RCC 7860 (cell line): ENCODE measurements at regions not wholly inside any gene's neighbourhood (a gene's known extent, or its start where the extent isn't known, plus 50 kb on each side); places are given as distances from the start of the nearest gene placed in this dataset.
"Not testable (repeated sequence)": the region's sequence is repeated elsewhere in the genome, so short reads cannot be mapped to it uniquely, and the experiment has no call there.

Experiments
- DNase-seq: peaks from one replicate; pipeline ENCODE4 v3.0.0-alpha.2; 2015; ENCODE audit warnings: low spot score
- FAIRE-seq: peaks from 2 replicates; lab custom pipeline; 2012; peaks lifted over from hg19 to GRCh38; lab: Jason Lieb, UNC

DNA sequence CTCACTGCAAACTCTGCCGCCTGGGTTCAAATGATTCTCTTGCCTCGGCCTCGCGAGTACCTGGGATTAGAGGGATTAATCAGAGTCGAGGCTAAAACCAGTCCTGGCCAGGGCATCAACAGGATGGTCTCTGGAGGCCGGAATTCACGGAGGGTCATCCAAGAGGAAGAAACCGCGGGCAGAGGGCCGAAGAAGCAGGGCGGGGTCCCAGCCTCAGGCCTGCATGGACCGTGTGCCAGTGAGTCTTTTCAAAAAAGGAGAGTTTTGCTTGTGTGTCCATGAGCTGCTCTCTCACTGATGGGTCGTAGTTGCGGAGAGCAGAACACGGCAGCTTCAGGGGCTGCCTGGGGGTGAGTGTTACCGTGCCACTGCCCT, 295.1 kb upstream of the ZNF337 start:
- no peak for FAIRE-seq
- no peak for DNase-seq

DNA sequence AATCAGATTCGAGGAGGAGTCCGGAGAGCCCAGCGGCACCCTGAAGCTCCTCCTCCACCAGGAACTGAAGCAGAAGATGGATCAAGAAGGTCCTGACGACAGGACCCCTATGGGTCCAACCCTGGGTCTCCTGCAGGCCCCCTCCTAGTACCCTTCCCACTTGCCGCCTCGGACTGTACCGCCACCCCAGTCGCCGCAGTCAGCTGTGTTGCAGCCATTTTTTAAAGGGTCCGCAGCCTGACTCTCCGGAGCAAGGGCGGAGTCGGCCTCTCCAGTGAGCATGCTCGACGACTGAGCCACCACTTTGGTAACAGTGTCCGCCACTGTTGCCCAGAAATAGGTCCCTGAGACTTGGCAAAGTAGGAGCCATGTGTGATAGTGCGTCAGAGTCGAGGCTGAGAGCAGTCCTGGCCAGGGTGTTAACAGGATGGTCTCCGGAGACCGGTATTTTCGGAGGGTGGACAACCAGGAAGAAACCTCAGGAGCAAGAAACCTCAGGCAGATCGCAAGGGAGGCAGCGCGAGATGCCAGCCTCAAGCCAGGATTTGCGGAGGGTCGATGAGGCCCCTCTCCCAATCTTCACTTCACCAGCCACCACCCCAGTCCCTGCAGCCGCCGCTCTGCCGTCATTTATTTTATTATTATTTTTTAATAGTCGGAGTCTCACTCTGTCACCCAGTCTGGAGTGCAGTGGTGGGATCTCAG, 294.6 kb upstream of the ZNF337 start:
- no peak for FAIRE-seq
- no peak for DNase-seq

GRCh38 chr20:25989686-25990085, 293.0 kb upstream of the ZNF337 start:
- FAIRE-seq, DNase-seq: not testable (repeated sequence)

DNA sequence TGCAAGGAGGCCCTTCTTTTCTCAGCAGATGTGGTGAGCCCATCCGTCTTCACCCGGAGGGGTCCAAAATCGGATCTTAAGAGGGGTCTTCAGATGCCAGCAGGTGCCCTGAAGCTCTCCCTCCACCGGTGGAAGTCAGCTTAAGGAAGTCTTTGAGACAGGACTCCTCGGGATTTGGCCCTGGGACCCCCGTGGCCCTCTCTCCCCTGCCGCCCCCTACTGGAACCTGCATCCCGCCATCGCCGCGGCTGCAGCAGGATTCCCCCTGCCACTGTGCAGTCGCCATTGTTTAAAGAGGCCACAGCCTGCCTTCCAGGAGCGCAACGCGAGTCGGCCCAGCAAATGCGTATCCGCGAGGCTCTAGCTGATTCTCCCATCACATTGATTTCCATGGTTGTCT, 292.5 kb upstream of the ZNF337 start:
- no peak for DNase-seq

DNA sequence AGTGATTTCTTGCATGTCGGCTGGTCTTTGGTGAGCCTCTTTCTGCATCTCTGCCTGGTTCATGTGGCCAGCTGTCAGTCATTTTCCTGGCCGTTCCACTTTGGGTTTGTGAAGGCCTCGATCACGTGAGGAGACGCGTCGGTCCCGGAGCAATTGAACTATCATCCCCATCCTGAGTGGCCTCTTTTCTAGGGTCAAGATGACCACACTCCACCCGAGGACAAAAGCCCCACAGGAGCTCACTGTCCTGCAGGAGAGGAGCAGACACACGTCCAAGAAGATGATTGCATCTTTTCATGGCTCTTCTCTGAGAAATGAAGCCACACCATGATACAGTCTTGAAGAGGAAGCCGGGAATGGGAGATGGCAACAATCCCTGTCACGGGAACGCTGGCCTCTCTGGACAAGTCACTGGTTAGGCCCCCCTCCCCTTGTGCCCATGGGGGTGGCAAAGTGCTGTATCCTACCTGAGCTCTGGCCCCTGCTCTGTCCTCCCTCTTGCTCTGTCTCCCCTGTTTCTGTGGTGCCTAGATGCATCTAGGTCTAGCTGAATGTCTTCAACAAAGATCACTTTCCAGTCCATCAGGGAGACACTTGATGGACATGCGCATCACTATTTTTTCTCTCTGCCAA, 291.4 kb upstream of the ZNF337 start:
- not testable (repeated sequence) for DNase-seq, FAIRE-seq

More for the DNA sequence above, 292.5 kb upstream of the ZNF337 start:
- FAIRE-seq = no peak

DNA sequence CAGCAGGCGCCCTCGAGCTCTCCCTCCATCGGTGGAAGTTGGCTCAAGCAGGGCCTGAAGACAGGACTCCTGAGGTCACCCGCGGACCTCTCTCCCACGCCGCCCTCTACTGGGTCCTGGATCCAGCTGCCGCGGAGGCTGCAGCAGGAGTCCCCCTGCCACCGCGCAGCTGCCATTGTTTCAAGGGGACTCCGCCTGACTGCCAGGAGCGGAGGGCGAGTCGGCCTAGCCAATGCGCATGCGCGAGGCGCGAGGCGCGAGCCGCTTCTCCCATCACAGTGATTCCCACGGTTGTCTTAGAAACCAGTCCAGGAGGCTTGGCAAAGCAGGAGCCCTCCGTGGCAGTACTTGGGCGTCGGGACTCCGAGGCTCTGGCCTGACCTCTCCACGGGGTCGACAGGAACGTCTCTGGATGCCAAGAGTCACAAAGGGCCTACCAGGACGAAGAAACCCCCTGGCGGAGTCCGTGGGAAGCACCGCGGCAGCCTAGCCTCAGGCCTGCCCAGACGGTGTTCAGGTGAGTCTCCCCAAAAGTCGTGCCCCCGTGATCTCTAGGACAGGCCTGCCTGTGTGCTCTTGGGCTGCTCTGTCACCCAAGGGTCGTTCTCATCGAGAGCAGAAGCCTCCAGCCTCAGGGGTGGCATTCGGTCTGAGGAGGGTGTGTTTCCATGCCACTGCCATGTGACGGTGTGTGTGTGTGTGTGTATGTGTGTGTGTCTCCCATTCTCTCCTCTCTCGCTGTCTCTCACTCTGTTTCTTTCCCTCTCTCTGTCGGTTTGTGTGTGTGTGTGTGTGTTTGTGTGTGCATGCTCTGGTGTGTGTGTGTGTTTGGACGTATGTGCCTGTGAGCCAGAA, 290.6 kb upstream of the ZNF337 start:
- DNase-seq = no peak
- FAIRE-seq = no peak

- DNase-seq = no peak
- FAIRE-seq = no peak
Measured at GRCh38 chr20:25985597-25985996, 288.9 kb upstream of the ZNF337 start.

- DNase-seq = no peak
- no peak for FAIRE-seq
Measured at GRCh38 chr20:25984933-25985332, 288.3 kb upstream of the ZNF337 start.

DNA sequence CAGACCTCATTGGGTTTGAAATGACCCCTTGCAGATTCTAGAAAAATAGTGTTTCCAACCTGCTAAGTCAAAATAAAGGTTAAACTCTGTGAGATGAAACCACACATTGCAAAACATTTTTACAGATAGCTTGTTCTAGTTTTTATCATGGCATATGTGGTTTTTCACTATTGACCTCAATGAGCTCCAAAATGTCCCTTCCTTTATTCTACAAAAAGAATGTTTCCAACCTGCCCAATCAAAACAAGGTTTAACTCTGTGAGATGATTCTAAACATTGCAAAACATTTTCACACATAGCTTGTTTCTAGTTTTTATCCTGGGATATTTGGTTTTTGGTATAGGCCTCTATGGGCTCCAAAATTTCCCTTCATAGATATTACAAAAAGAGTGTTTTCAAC, 286.0 kb upstream of the ZNF337 start:
- not testable (repeated sequence) for DNase-seq, FAIRE-seq

- not testable (repeated sequence) for FAIRE-seq, DNase-seq
Measured at GRCh38 chr20:25978450-25979190, 282.0 kb upstream of the ZNF337 start.

DNA sequence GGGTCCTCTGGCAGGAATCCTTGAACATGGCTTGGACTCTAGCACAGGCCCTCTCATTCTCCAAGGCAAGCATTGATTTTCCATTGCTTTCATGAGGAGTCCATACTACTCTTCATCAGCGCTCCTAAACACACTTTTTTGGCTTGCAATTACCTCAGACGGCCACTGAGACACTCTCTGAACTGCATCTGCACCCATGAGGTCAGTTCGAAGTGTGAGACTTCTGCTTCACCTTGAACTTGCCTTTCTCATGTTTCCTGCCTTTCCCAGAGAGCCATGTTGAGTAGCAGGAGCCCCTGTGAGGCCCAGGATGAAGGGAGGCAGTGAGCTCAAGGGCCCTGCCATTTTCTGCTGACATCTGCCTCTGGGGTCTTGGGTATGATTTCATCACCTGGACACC, 279.2 kb upstream of the ZNF337 start:
- FAIRE-seq, DNase-seq: not testable (repeated sequence)

DNA sequence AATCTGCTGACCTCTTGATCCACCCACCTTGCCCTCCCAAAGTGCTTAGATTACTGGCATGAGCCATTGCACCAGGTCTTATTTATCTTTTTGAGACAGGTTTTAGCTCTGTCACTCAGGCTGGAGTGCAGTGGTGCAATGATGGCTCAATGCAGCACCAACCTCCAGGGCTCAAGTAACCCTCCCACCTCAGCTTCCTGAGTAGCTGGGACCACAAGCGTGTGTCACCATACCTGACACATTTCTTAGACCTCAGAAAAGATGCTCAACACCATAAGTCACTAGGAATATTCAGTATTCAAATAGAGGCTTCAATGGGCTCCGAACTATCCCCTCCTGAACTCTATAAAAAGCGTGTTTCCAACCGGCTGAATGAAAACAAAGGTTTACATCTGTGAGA, 268.6 kb upstream of the ZNF337 start:
- not testable (repeated sequence) for FAIRE-seq

DNA sequence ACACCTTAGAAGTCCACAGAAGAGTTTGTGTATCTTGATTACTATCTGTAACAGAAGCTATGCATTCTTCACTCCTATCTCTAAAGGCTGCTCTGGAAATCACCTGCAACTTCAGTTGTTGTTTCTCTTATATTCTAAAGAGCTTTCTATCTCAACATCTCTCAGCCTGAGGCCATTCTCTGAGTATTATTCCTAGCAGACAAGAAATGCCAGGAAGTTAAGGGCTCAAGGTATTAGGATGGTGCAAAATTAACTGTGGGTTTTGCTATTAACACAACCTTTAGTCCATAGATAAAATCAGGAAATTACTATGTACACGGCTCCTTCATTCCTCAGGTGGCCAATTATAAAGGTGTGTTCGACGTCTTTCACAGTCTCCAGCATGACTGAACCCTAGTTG, 257.2 kb upstream of the ZNF337 start:
- not testable (repeated sequence) for FAIRE-seq

More for the DNA sequence above, 268.6 kb upstream of the ZNF337 start:
- not testable (repeated sequence) for DNase-seq

DNA sequence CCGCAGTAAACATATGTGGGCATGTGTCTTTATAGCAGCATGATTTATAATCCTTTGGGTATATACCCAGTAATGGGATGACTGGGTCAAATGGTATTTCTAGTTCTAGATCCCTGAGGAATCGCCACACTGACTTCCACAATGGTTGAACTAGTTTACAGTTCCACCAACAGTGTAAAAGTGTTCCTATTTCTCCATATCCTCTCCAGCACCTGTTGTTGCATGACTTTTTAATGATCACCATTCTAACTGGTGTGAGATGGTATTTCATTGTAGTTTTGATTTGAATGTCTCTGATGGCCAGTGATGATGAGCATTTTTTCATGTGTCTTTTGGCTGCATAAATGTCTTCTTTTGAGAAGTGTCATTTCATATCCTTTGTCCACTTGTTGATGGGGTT, 238.6 kb upstream of the ZNF337 start:
- not testable (repeated sequence) for FAIRE-seq, DNase-seq

More for the DNA sequence above, 257.2 kb upstream of the ZNF337 start:
- not testable (repeated sequence) for DNase-seq

DNA sequence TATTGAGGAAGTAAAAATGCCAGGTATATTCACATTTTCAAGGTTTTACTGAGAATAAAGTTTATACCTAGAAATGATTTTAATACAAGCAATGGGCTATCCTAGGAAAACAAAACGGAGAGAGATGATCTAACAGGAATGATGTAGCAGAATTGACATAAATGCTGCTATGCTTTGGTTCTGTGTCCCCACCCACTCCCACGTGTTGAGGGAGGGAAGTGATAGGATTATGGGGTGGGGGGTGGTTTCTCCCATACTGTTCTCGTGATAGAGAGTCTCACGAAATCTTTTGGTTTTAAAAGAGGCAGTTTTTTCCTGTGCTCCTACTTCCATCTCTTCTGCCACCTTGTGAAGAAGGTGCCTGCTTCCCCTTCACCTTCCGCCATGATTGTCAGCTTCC, 236.2 kb upstream of the ZNF337 start:
- not testable (repeated sequence) for FAIRE-seq, DNase-seq

GRCh38 chr20:25932170-25932569, 235.5 kb upstream of the ZNF337 start:
- DNase-seq = peak; percentile 61

GRCh38 chr20:25902321-25902720, 205.7 kb upstream of the ZNF337 start:
- FAIRE-seq (peak; percentile 81), DNase-seq (peak; percentile 41)

More at GRCh38 chr20:25932170-25932569, 235.5 kb upstream of the ZNF337 start:
- FAIRE-seq = peak; percentile 81

GRCh38 chr20:25898663-25899062, 202.0 kb upstream of the ZNF337 start:
- DNase-seq, FAIRE-seq: not testable (repeated sequence)

DNA sequence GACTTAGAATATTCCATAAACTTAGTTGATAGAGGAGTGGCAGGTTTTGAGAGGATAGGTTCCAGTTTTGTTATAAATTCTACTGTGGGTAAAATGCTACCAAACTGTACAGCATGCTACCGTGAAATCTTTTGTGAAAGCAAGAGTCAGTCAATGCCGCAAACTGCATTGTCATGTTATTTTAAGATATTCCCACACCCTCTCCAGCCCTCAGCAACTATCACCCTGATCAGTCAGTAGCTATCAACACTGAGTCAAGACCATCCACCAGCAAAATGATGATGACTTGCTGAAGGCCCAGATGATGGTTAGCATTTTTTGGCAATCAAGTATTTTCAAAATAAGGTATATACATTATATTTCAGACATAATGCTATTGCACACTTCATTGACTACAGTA, 182.4 kb upstream of the ZNF337 start:
- not testable (repeated sequence) for FAIRE-seq

GRCh38 chr20:25868650-25868979, 172.0 kb upstream of the ZNF337 start:
- not testable (repeated sequence) for FAIRE-seq, DNase-seq

More for the DNA sequence above, 182.4 kb upstream of the ZNF337 start:
- DNase-seq = not testable (repeated sequence)
